ENCODE measurements at regions not wholly inside any gene's neighbourhood (a gene's known extent, or its start where the extent isn't known, plus 50 kb on each side); places are given as distances from the start of the nearest gene placed in this dataset.

DNA sequence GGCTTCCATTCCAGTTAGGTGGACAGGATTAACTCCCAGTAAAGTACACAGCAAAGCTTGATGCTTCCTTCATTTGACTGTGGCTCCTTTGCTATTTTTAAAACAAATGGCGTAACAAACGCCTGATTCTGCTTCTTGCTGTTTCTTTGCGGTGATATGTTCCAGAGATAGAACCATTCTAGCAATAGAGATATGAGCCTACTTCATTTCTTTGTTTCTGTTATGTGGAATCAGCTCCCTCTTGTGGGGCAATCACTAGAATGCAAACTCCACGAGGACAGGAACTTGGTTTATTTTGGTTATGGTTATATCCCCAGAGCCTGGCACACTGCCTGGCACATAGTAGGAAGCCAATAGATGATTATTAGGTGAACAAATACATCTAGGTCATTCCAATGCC lies 122.6 kb upstream of the SLC6A11 start:
- Histone ChIP-seq H3K4me3 (replicated peaks in 1 of 2; ENCODE audit: low read depth in 1 of 2, low read length in 2 of 2) (no peak overlapping the region), H2AFZ (ENCODE audit: low read depth, low read length, poor library complexity, severe bottlenecking) (no peak overlapping the region), H3K79me2 (ENCODE audit: insufficient read depth, low read length) (no peaks in the 10 kb centered on the region), H3K9me2 (ENCODE audit: insufficient read depth) (no peaks in the 10 kb centered on the region), H3K27ac (ENCODE audit: low read depth, low read length) (no peak overlapping the region), H3K9ac (ENCODE audit: low read length) (no peak overlapping the region), H4K20me1 (ENCODE audit: insufficient read depth) (no peaks in the 10 kb centered on the region), H3K4me1 (ENCODE audit: control insufficient read depth in 1 of 2, insufficient read depth in 2 of 2, low read length in 2 of 2) (no peaks in the 10 kb centered on the region), H3K9me3 (ENCODE audit: control insufficient read depth in 1 of 2, insufficient read depth in 1 of 2, low read depth in 1 of 2, low read length in 2 of 2) (no peaks in the 10 kb centered on the region), H3K27me3 (ENCODE audit: insufficient read depth, low read length) (peaks cover 35% of the 10 kb centered on the region; the same call in 1 of the 2 replicates), H3K36me3 (ENCODE audit: control insufficient read depth in 1 of 2, insufficient read depth in 2 of 2, low read length in 2 of 2) (no peaks in the 10 kb centered on the region), H3K4me2 (ENCODE audit: low read length) (no peak overlapping the region)
- intact Hi-C loops (cut with micrococcal nuclease), result no loop called here
- TF ChIP-seq, protein P1, sequence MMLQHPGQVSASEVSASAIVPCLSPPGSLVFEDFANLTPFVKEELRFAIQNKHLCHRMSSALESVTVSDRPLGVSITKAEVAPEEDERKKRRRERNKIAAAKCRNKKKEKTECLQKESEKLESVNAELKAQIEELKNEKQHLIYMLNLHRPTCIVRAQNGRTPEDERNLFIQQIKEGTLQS (IDR thresholded peaks at IDR 0.05), result no peak
- TF ChIP-seq RAD21 (IDR thresholded peaks at IDR 0.05; ENCODE audit: low read depth) (peak; percentile 58), CTCF (IDR thresholded peaks at IDR 0.05 in 2 of 3, conservative IDR thresholded peaks at IDR 0.05 in 1 of 3; ENCODE audit: borderline replicate concordance in 1 of 3, insufficient read depth in 1 of 3, low read depth in 2 of 3, low read length in 2 of 3) (0 out of 6 replicates have a peak, but pooled peaks of 1 of the 3 experiments have one; percentile 17), FOSL1 (IDR thresholded peaks at IDR 0.05; ENCODE audit: low read depth) (no peak)
- TF ChIP-seq, protein P2, sequence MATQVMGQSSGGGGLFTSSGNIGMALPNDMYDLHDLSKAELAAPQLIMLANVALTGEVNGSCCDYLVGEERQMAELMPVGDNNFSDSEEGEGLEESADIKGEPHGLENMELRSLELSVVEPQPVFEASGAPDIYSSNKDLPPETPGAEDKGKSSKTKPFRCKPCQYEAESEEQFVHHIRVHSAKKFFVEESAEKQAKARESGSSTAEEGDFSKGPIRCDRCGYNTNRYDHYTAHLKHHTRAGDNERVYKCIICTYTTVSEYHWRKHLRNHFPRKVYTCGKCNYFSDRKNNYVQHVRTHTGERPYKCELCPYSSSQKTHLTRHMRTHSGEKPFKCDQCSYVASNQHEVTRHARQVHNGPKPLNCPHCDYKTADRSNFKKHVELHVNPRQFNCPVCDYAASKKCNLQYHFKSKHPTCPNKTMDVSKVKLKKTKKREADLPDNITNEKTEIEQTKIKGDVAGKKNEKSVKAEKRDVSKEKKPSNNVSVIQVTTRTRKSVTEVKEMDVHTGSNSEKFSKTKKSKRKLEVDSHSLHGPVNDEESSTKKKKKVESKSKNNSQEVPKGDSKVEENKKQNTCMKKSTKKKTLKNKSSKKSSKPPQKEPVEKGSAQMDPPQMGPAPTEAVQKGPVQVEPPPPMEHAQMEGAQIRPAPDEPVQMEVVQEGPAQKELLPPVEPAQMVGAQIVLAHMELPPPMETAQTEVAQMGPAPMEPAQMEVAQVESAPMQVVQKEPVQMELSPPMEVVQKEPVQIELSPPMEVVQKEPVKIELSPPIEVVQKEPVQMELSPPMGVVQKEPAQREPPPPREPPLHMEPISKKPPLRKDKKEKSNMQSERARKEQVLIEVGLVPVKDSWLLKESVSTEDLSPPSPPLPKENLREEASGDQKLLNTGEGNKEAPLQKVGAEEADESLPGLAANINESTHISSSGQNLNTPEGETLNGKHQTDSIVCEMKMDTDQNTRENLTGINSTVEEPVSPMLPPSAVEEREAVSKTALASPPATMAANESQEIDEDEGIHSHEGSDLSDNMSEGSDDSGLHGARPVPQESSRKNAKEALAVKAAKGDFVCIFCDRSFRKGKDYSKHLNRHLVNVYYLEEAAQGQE (IDR thresholded peaks at IDR 0.05; ENCODE audit: low read depth), result no peak
- ATAC-seq (no peak), DNase-seq (ENCODE audit: low read depth, low spot score) (no peak)
- RAD21 ChIA-PET (ENCODE audit: low non-redundant PET in 1 of 2, low total read pairs in 2 of 2, uncharacterized antibody in 2 of 2, unreplicated experiment in 2 of 2), result no interaction called here
- CTCF ChIA-PET, result no interaction called here
- BruUV-seq (replicated peaks), result no TSS peak
- POLR2A ChIA-PET, result no interaction called here

Measured in HCT116 (cell line).